GM21576 (cell line): ENCODE measurements at regions not wholly inside any gene's neighbourhood (a gene's known extent, or its start where the extent isn't known, plus 50 kb on each side); places are given as distances from the start of the nearest gene placed in this dataset.

Experiments
- ATAC-seq: cut with Tn5 transposase; IDR thresholded peaks from one replicate; pipeline ENCODE4 v1.9.1; 2021; ENCODE audit warnings: mild to moderate bottlenecking, moderate library complexity; ENCODE audit not compliant: unreplicated experiment

- no peak for ATAC-seq
Measured at GRCh38 chr2:120826716-120827410, 91.2 kb downstream of the GLI2 start.

- no peak for ATAC-seq
Measured at GRCh38 chr2:120828066-120828465, 92.4 kb downstream of the GLI2 start.

- ATAC-seq, result no peak
Measured at GRCh38 chr2:120828829-120829632, 93.4 kb downstream of the GLI2 start.

- no peak for ATAC-seq
Measured at GRCh38 chr2:120829633-120830025, 94.0 kb downstream of the GLI2 start.

- ATAC-seq, result no peak
Measured at GRCh38 chr2:120830096-120830830, 94.6 kb downstream of the GLI2 start.

GRCh38 chr2:120831086-120831485 is 95.4 kb downstream of the GLI2 start:
- ATAC-seq, result no peak

- no peak for ATAC-seq
Measured at GRCh38 chr2:120831891-120832290, 96.2 kb downstream of the GLI2 start.

GRCh38 chr2:120832296-120833070 is 96.8 kb downstream of the GLI2 start:
- ATAC-seq, result no peak

GRCh38 chr2:120833127-120833675 is 97.5 kb downstream of the GLI2 start:
- no peak for ATAC-seq

GRCh38 chr2:120834206-120834605 is 98.5 kb downstream of the GLI2 start:
- no peak for ATAC-seq

GRCh38 chr2:120836281-120836680 is 100.6 kb downstream of the GLI2 start:
- no peak for ATAC-seq

- no peak for ATAC-seq
Measured at GRCh38 chr2:120840795-120841487, 105.3 kb downstream of the GLI2 start.

- ATAC-seq, result no peak
Measured at GRCh38 chr2:120842456-120843439, 107.1 kb downstream of the GLI2 start.

- ATAC-seq, result no peak
Measured at GRCh38 chr2:120844070-120844738, 108.5 kb downstream of the GLI2 start.

GRCh38 chr2:120845277-120845676 is 109.6 kb downstream of the GLI2 start:
- no peak for ATAC-seq

GRCh38 chr2:120846406-120847095 is 110.9 kb downstream of the GLI2 start:
- ATAC-seq, result no peak

GRCh38 chr2:120847700-120848321 is 112.1 kb downstream of the GLI2 start:
- ATAC-seq, result no peak
